ENCODE measurements at regions not wholly inside any gene's neighbourhood (a gene's known extent, or its start where the extent isn't known, plus 50 kb on each side); places are given as distances from the start of the nearest gene placed in this dataset.

- TF ChIP-seq, protein P1, sequence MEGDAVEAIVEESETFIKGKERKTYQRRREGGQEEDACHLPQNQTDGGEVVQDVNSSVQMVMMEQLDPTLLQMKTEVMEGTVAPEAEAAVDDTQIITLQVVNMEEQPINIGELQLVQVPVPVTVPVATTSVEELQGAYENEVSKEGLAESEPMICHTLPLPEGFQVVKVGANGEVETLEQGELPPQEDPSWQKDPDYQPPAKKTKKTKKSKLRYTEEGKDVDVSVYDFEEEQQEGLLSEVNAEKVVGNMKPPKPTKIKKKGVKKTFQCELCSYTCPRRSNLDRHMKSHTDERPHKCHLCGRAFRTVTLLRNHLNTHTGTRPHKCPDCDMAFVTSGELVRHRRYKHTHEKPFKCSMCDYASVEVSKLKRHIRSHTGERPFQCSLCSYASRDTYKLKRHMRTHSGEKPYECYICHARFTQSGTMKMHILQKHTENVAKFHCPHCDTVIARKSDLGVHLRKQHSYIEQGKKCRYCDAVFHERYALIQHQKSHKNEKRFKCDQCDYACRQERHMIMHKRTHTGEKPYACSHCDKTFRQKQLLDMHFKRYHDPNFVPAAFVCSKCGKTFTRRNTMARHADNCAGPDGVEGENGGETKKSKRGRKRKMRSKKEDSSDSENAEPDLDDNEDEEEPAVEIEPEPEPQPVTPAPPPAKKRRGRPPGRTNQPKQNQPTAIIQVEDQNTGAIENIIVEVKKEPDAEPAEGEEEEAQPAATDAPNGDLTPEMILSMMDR (IDR thresholded peaks at IDR 0.05) = no peak
- TF ChIP-seq POLR2A (IDR thresholded peaks at IDR 0.05) = no peak
Measured at GRCh38 chr3:163039636-163040035, 1543.0 kb downstream of the OTOL1 start.

All from gastroesophageal sphincter (tissue), 3 donors.